ENCODE measurements at regions not wholly inside any gene's neighbourhood (a gene's known extent, or its start where the extent isn't known, plus 50 kb on each side); places are given as distances from the start of the nearest gene placed in this dataset.
A peak's percentile ranks its signal among the peaks of the same experiment; 100 is the strongest.

GRCh38 chr12:77366616-77367015 lies 301.2 kb upstream of the E2F7 start:
- Mint-ChIP-seq H3K27me3 (ENCODE audit: low read depth, unreplicated experiment) (no peaks in the 10 kb centered on the region), H3K9me3 (ENCODE audit: unreplicated experiment) (no peaks in the 10 kb centered on the region), H3K4me1 (ENCODE audit: low read depth, unreplicated experiment) (peaks cover 3% of the 10 kb centered on the region), H3K27ac (ENCODE audit: unreplicated experiment) (no peak overlapping the region), H3K4me3 (ENCODE audit: unreplicated experiment) (no peak overlapping the region), H3K36me3 (ENCODE audit: low read depth, unreplicated experiment) (no peaks in the 10 kb centered on the region)
- DNase-seq (ENCODE audit: low read depth) (no peak), FAIRE-seq (no peak)
- Histone ChIP-seq H3K9ac (ENCODE audit: low read length) (no peak overlapping the region), H3K4me2 (ENCODE audit: low read length) (no peak overlapping the region), H3K27ac (ENCODE audit: low read depth, low read length) (no peak overlapping the region), H3K27me3 (ENCODE audit: insufficient read depth, low read length) (no peaks in the 10 kb centered on the region), H3K4me1 (ENCODE audit: insufficient read depth, low read length) (no peaks in the 10 kb centered on the region), H2AFZ (ENCODE audit: low read depth, low read length) (no peak overlapping the region), H3K36me3 (ENCODE audit: insufficient read depth, low read length) (no peaks in the 10 kb centered on the region), H4K20me1 (ENCODE audit: insufficient read depth, low read length) (no peaks in the 10 kb centered on the region), H3K79me2 (ENCODE audit: insufficient read depth, low read length) (no peaks in the 10 kb centered on the region), H3K9me3 (ENCODE audit: insufficient read depth, low read depth, low read length) (no peaks in the 10 kb centered on the region), H3K4me3 (ENCODE audit: insufficient read depth, low read depth, low read length) (no peak overlapping the region)
- no peak for TF ChIP-seq EZH2 (IDR thresholded peaks at IDR 0.05; ENCODE audit: insufficient read depth, low read length)
- TF ChIP-seq, protein P1, sequence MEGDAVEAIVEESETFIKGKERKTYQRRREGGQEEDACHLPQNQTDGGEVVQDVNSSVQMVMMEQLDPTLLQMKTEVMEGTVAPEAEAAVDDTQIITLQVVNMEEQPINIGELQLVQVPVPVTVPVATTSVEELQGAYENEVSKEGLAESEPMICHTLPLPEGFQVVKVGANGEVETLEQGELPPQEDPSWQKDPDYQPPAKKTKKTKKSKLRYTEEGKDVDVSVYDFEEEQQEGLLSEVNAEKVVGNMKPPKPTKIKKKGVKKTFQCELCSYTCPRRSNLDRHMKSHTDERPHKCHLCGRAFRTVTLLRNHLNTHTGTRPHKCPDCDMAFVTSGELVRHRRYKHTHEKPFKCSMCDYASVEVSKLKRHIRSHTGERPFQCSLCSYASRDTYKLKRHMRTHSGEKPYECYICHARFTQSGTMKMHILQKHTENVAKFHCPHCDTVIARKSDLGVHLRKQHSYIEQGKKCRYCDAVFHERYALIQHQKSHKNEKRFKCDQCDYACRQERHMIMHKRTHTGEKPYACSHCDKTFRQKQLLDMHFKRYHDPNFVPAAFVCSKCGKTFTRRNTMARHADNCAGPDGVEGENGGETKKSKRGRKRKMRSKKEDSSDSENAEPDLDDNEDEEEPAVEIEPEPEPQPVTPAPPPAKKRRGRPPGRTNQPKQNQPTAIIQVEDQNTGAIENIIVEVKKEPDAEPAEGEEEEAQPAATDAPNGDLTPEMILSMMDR (IDR thresholded peaks at IDR 0.05; ENCODE audit: insufficient read depth, low read depth, low read length): no peak

DNA sequence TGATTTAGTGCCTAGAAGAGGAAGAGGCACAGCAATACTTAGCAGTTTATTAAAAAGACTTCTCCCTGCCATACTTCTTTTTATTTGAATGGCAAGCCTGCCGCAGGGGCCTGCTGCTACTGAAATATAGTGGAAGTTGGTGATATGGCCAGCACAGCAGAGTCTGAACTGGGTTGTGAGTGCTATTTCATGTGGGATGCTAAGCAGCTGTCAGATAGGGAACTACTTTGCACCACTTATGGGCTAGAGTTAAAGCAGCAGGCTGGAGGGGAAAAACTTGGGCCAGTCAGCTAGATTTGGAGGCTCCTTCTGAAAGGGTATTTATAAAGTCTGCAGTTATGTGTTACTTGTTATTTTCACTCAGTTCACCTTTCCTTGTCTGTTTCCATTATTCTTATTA lies 299.0 kb upstream of the E2F7 start:
- H3K9me3 ChIP-seq (ENCODE audit: insufficient read depth, low read depth, low read length): no peaks in the 10 kb centered on the region
- DNase-seq (ENCODE audit: low read depth) (no peak), FAIRE-seq (no peak)
- H3K9ac ChIP-seq (ENCODE audit: low read length): no peak overlapping the region
- no peaks in the 10 kb centered on the region for H3K27me3 ChIP-seq (ENCODE audit: insufficient read depth, low read length)
- H3K27ac ChIP-seq (ENCODE audit: low read depth, low read length): no peak overlapping the region
- no peaks in the 10 kb centered on the region for H3K9me3 Mint-ChIP-seq (ENCODE audit: unreplicated experiment)
- H3K27ac Mint-ChIP-seq (ENCODE audit: unreplicated experiment): no peak overlapping the region
- H2AFZ ChIP-seq (ENCODE audit: low read depth, low read length): no peak overlapping the region
- H3K36me3 ChIP-seq (ENCODE audit: insufficient read depth, low read length): no peaks in the 10 kb centered on the region
- no peaks in the 10 kb centered on the region for H3K27me3 Mint-ChIP-seq (ENCODE audit: low read depth, unreplicated experiment)
- H3K4me2 ChIP-seq (ENCODE audit: low read length): no peak overlapping the region
- H3K4me3 Mint-ChIP-seq (ENCODE audit: unreplicated experiment): no peak overlapping the region
- no peak overlapping the region for H3K4me3 ChIP-seq (ENCODE audit: insufficient read depth, low read depth, low read length)
- H3K36me3 Mint-ChIP-seq (ENCODE audit: low read depth, unreplicated experiment): no peaks in the 10 kb centered on the region
- no peaks in the 10 kb centered on the region for H3K4me1 ChIP-seq (ENCODE audit: insufficient read depth, low read length)
- TF ChIP-seq, protein P1 (IDR thresholded peaks at IDR 0.05; ENCODE audit: insufficient read depth, low read depth, low read length): no peak
- no peak for TF ChIP-seq EZH2 (IDR thresholded peaks at IDR 0.05; ENCODE audit: insufficient read depth, low read length)
- H3K4me1 Mint-ChIP-seq (ENCODE audit: low read depth, unreplicated experiment): peaks cover 5% of the 10 kb centered on the region
- H4K20me1 ChIP-seq (ENCODE audit: insufficient read depth, low read length): no peaks in the 10 kb centered on the region
- H3K79me2 ChIP-seq (ENCODE audit: insufficient read depth, low read length): no peaks in the 10 kb centered on the region

- Mint-ChIP-seq H3K27me3 (ENCODE audit: low read depth, unreplicated experiment) (no peaks in the 10 kb centered on the region), H3K36me3 (ENCODE audit: low read depth, unreplicated experiment) (no peaks in the 10 kb centered on the region), H3K4me1 (ENCODE audit: low read depth, unreplicated experiment) (peaks cover 5% of the 10 kb centered on the region), H3K4me3 (ENCODE audit: unreplicated experiment) (no peak overlapping the region), H3K9me3 (ENCODE audit: unreplicated experiment) (no peaks in the 10 kb centered on the region), H3K27ac (ENCODE audit: unreplicated experiment) (no peak overlapping the region)
- H3K9ac ChIP-seq (ENCODE audit: low read length): no peak overlapping the region
- no peaks in the 10 kb centered on the region for H4K20me1 ChIP-seq (ENCODE audit: insufficient read depth, low read length)
- H3K4me3 ChIP-seq (ENCODE audit: insufficient read depth, low read depth, low read length): no peak overlapping the region
- TF ChIP-seq EZH2 (IDR thresholded peaks at IDR 0.05; ENCODE audit: insufficient read depth, low read length): no peak
- TF ChIP-seq, protein P1 (IDR thresholded peaks at IDR 0.05; ENCODE audit: insufficient read depth, low read depth, low read length): no peak
- no peak overlapping the region for H3K4me2 ChIP-seq (ENCODE audit: low read length)
- FAIRE-seq (no peak), DNase-seq (ENCODE audit: low read depth) (no peak)
- no peaks in the 10 kb centered on the region for H3K9me3 ChIP-seq (ENCODE audit: insufficient read depth, low read depth, low read length)
- no peaks in the 10 kb centered on the region for H3K4me1 ChIP-seq (ENCODE audit: insufficient read depth, low read length)
- H3K36me3 ChIP-seq (ENCODE audit: insufficient read depth, low read length): no peaks in the 10 kb centered on the region
- no peaks in the 10 kb centered on the region for H3K27me3 ChIP-seq (ENCODE audit: insufficient read depth, low read length)
- H2AFZ ChIP-seq (ENCODE audit: low read depth, low read length): peak overlapping the region; percentile 21
- H3K79me2 ChIP-seq (ENCODE audit: insufficient read depth, low read length): no peaks in the 10 kb centered on the region
- H3K27ac ChIP-seq (ENCODE audit: low read depth, low read length): no peak overlapping the region
These were observed 297.3 kb upstream of the E2F7 start for GRCh38 chr12:77362509-77363210.

Data from astrocyte (in vitro differentiated cells and primary cell).